ENCODE measurements at regions not wholly inside any gene's neighbourhood (a gene's known extent, or its start where the extent isn't known, plus 50 kb on each side); places are given as distances from the start of the nearest gene placed in this dataset.

- no peak for DNase-seq
These were observed 268.6 kb downstream of the NDFIP2 start for GRCh38 chr13:79749566-79749965.

- no peak for DNase-seq
These were observed 264.1 kb downstream of the NDFIP2 start for GRCh38 chr13:79745081-79745480.

GRCh38 chr13:79742923-79743322, 262.0 kb downstream of the NDFIP2 start:
- no peak for DNase-seq

GRCh38 chr13:79740991-79741390, 260.0 kb downstream of the NDFIP2 start:
- no peak for DNase-seq

GRCh38 chr13:79736356-79736755, 255.4 kb downstream of the NDFIP2 start:
- no peak for DNase-seq

- no peak for DNase-seq
These were observed 254.3 kb downstream of the NDFIP2 start for GRCh38 chr13:79735228-79735627.

GRCh38 chr13:79727086-79727485, 246.1 kb downstream of the NDFIP2 start:
- DNase-seq: no peak

- no peak for DNase-seq
These were observed 244.9 kb downstream of the NDFIP2 start for GRCh38 chr13:79725841-79726240.

GRCh38 chr13:79724348-79725103, 243.6 kb downstream of the NDFIP2 start:
- no peak for DNase-seq

GRCh38 chr13:79723519-79724024, 242.6 kb downstream of the NDFIP2 start:
- DNase-seq: no peak

- no peak for DNase-seq
These were observed 242.0 kb downstream of the NDFIP2 start for GRCh38 chr13:79722885-79723445.

GRCh38 chr13:79716191-79716590, 235.2 kb downstream of the NDFIP2 start:
- DNase-seq: no peak

- DNase-seq: no peak
These were observed 230.7 kb downstream of the NDFIP2 start for GRCh38 chr13:79711631-79712030.

- DNase-seq: no peak
These were observed 229.4 kb downstream of the NDFIP2 start for GRCh38 chr13:79710376-79710775.

- DNase-seq: no peak
These were observed 228.5 kb downstream of the NDFIP2 start for GRCh38 chr13:79709471-79709870.

- no peak for DNase-seq
These were observed 222.8 kb downstream of the NDFIP2 start for GRCh38 chr13:79703772-79704171.

GRCh38 chr13:79695754-79696153, 214.8 kb downstream of the NDFIP2 start:
- DNase-seq: no peak

GRCh38 chr13:79692846-79693245, 211.9 kb downstream of the NDFIP2 start:
- DNase-seq: no peak

- DNase-seq: no peak
These were observed 210.9 kb downstream of the NDFIP2 start for GRCh38 chr13:79691826-79692225.

GRCh38 chr13:79688741-79689140, 207.8 kb downstream of the NDFIP2 start:
- no peak for DNase-seq

GRCh38 chr13:79686441-79686840, 205.5 kb downstream of the NDFIP2 start:
- no peak for DNase-seq

- DNase-seq: no peak
These were observed 203.4 kb downstream of the NDFIP2 start for GRCh38 chr13:79684371-79684770.

- DNase-seq: no peak
These were observed 201.2 kb downstream of the NDFIP2 start for GRCh38 chr13:79682164-79682563.

- DNase-seq: no peak
These were observed 200.1 kb downstream of the NDFIP2 start for GRCh38 chr13:79681069-79681468.

- no peak for DNase-seq
These were observed 199.5 kb downstream of the NDFIP2 start for GRCh38 chr13:79680485-79680884.

All from activated CD4-positive, alpha-beta T cell treated with anti-CD3 and anti-CD28 coated beads, Interleukin-2, amount 50 U/mL, for 16 hours (primary cell).